BLaER1 treated with 17β-estradiol and CSF1 and Interleukin-3, amounts not matched to agents 10 nM and 100 nM (cell line): ENCODE measurements at regions not wholly inside any gene's neighbourhood (a gene's known extent, or its start where the extent isn't known, plus 50 kb on each side); places are given as distances from the start of the nearest gene placed in this dataset.
"Not testable (repeated sequence)": the region's sequence is repeated elsewhere in the genome, so short reads cannot be mapped to it uniquely, and the experiment has no call there.

Experiments
- H3K27ac ChIP-seq, 11 experiments: shearing (Covaris generic); formaldehyde crosslinking; 2 replicates each; pipeline ENCODE4 v1.8.1; 2022
- H3K27me3 ChIP-seq, 11 experiments: shearing (Covaris generic); formaldehyde crosslinking; 2 replicates each; pipeline ENCODE4 v1.8.1; 2022
- H3K36me3 ChIP-seq, 11 experiments: shearing (Covaris generic); formaldehyde crosslinking; 2 replicates each; pipeline ENCODE4 v1.8.1; 2022
- H3K4me1 ChIP-seq, 10 experiments: shearing (Covaris generic); formaldehyde crosslinking; 2 replicates each; pipeline ENCODE4 v1.8.1; 2022
- H3K4me2 ChIP-seq, 11 experiments: shearing (Covaris generic); formaldehyde crosslinking; 2 replicates each; pipeline ENCODE4 v1.8.1; 2022
- H3K4me3 ChIP-seq, 10 experiments: shearing (Covaris generic); formaldehyde crosslinking; 2 replicates each; pipeline ENCODE4 v1.8.1; 2022
- H3K9ac ChIP-seq, 11 experiments: shearing (Covaris generic); formaldehyde crosslinking; 2 replicates each; pipeline ENCODE4 v1.8.1; 2022
- H3K9me3 ChIP-seq, 11 experiments: shearing (Covaris generic); formaldehyde crosslinking; replicated peaks in 1 of 11; 2 replicates each; pipeline ENCODE4 v1.8.1; 2022
- H4K20me1 ChIP-seq, 11 experiments: shearing (Covaris generic); formaldehyde crosslinking; 2 replicates each; pipeline ENCODE4 v1.8.1; 2022
- Cebpa-rat ChIP-seq, 11 experiments: shearing (Covaris generic); IDR thresholded peaks; 2 replicates each; pipeline ENCODE4 v1.8.1; 2022

DNA sequence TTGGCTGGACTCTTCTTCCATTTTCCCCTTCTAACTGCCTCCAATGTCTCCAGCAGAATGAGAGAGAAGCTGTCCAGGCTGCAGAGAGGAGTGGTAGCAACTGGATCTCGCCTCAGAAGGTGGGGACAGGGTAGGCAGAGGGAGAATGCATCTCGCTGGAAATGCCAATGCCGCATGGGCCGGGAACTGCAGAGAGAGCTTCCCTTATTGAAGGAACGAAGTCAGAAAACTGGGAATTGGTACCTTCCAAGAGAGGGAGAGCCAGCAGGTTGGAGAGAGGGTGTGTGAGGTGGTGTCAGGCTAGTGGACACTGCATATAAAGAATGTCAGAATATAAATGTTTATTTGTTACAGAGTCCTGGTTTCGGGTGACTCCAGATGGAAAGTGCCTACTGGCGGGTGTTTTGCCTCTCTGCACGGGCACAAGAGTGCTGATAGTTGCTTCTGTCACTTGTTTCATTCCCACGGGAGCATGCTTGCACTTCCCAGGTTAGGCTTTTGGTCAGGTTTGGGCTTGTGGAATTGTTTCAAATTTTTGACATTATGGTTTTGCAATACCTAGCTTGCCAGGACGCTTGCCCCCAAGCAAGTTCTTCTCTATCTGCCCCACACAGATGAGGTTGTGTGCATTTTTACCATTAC is 156.8 kb upstream of the STS start:
- peaks cover 18 to 24% (median 21%) of the 10 kb centered on the region in 11 experiments for H3K9me3 ChIP-seq
- no peaks in the 10 kb centered on the region for H3K27me3 ChIP-seq

DNA sequence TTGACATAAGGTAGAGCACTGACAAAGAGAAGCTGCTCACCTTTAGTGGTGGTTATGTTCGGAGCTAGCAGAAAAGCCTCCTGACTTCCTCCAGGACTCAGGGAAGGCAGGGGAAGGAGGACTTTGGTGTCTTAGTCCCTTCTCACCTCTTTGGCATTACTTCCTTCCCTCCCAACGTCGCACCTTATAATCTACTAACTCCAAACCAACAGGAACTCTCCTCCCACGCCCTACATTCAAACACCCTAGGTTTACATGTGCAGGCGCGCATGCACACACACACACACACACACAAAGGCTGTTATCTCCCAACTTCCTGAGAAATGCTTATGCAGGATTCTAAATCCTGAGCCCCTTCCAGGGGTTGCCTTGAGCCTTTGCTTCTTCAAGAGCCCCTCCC is 157.7 kb upstream of the STS start:
- H3K4me2 ChIP-seq = no peak overlapping the region
- no peak for TF ChIP-seq Cebpa-rat (IDR thresholded peaks at IDR 0.05)
- H3K36me3 ChIP-seq = 0 out of 22 replicates have a peak, but pooled peaks cover 0 to 4% (median 0%) of the 10 kb centered on the region in 11 experiments
- peaks cover 10 to 16% (median 13%) of the 10 kb centered on the region in 11 experiments for H3K9me3 ChIP-seq
- no peak overlapping the region for H3K9ac ChIP-seq
- H3K27ac ChIP-seq = no peak overlapping the region
- no peaks in the 10 kb centered on the region for H4K20me1 ChIP-seq
- H3K27me3 ChIP-seq = no peaks in the 10 kb centered on the region
- H3K4me1 ChIP-seq = no peaks in the 10 kb centered on the region
- H3K4me3 ChIP-seq = no peak overlapping the region

More for the DNA sequence above, 156.8 kb upstream of the STS start:
- Histone ChIP-seq H3K4me3 (no peak overlapping the region), H3K36me3 (0 out of 22 replicates have a peak, but pooled peaks cover 0 to 4% (median 0%) of the 10 kb centered on the region in 11 experiments), H3K27ac (no peak overlapping the region), H3K4me2 (no peak overlapping the region), H3K4me1 (no peaks in the 10 kb centered on the region), H3K9ac (no peak overlapping the region), H4K20me1 (no peaks in the 10 kb centered on the region)
- no peak for TF ChIP-seq Cebpa-rat (IDR thresholded peaks at IDR 0.05)

DNA sequence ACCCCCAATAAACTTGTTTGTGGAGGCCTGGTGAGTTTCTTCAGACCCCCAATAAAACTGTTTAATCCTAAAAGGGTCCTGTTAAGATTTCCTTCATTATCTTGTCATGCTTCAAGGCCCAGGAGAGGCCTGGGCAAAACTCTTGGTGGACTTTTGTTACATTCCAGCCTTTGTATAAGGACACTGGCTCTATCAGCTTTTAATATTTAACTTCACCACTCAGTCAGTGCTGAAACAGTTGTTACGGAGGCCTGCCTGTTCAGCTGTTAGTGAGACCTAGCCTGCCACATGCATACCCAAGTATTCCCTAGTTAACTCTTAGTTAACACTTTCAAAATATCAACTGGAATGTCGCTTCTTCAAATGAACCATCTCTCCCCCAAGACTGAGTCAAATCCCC is 158.8 kb upstream of the STS start:
- H3K9ac ChIP-seq, H3K27me3 ChIP-seq, H3K36me3 ChIP-seq, H3K4me3 ChIP-seq, H3K4me2 ChIP-seq, H4K20me1 ChIP-seq, H3K27ac ChIP-seq, H3K9me3 ChIP-seq, H3K4me1 ChIP-seq: not testable (repeated sequence)

DNA sequence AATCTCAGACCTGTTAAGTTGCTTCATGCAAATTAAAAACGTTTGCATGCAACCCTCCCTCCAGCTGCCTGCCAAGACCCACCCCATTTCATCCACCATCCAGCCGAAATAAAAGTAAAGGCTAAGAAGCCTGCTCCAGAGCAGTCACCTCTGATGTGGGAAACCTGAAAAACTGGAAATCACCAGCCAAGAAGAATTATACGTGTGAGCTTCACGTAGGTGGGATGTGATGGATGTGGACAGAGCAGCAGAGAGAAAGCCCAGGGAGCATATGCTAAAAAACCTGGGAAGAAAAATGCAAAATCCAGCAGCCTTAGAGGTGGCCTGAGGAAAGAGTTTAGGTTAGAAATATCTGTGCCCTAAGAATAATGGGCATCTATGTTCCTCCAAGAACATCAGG is 160.6 kb upstream of the STS start:
- no peak overlapping the region for H3K9ac ChIP-seq

DNA sequence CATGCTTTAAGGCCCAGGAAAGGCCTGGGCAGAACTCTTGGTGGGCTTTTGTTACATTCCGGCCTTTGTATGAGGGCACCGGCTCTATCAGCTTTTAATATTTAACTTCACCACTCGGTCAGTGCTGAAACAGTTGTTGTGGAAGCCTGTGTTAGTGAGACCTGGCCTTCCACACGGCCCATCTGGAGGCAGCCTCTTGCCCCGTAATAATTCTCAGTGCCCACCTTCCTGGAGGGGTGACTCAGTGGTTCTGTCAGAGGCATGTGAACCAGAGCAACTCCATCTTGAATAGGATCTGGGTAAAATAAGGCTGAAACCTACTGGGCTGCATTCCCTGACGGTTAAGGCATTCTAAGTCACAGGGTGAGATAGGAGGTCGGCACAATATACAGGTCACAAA is 162.0 kb upstream of the STS start:
- H3K27ac ChIP-seq = no peak overlapping the region
- no peak overlapping the region for H3K9ac ChIP-seq
- H4K20me1 ChIP-seq = no peaks in the 10 kb centered on the region
- H3K36me3 ChIP-seq = no peaks in the 10 kb centered on the region
- H3K4me3 ChIP-seq = no peak overlapping the region
- H3K9me3 ChIP-seq = 0 out of 22 replicates have a peak, but pooled peaks cover 0 to 3% (median 0%) of the 10 kb centered on the region in 11 experiments
- H3K27me3 ChIP-seq = no peaks in the 10 kb centered on the region
- TF ChIP-seq Cebpa-rat (IDR thresholded peaks at IDR 0.05) = no peak
- H3K4me2 ChIP-seq = no peak overlapping the region
- no peaks in the 10 kb centered on the region for H3K4me1 ChIP-seq

More for the DNA sequence above, 160.6 kb upstream of the STS start:
- no peaks in the 10 kb centered on the region for H3K27me3 ChIP-seq
- H4K20me1 ChIP-seq = no peaks in the 10 kb centered on the region
- H3K27ac ChIP-seq = no peak overlapping the region
- 0 out of 22 replicates have a peak, but pooled peaks cover 0 to 3% (median 0%) of the 10 kb centered on the region in 11 experiments for H3K9me3 ChIP-seq
- no peaks in the 10 kb centered on the region for H3K4me1 ChIP-seq
- H3K36me3 ChIP-seq = no peaks in the 10 kb centered on the region
- no peak overlapping the region for H3K4me3 ChIP-seq
- no peak for TF ChIP-seq Cebpa-rat (IDR thresholded peaks at IDR 0.05)
- no peak overlapping the region for H3K4me2 ChIP-seq

DNA sequence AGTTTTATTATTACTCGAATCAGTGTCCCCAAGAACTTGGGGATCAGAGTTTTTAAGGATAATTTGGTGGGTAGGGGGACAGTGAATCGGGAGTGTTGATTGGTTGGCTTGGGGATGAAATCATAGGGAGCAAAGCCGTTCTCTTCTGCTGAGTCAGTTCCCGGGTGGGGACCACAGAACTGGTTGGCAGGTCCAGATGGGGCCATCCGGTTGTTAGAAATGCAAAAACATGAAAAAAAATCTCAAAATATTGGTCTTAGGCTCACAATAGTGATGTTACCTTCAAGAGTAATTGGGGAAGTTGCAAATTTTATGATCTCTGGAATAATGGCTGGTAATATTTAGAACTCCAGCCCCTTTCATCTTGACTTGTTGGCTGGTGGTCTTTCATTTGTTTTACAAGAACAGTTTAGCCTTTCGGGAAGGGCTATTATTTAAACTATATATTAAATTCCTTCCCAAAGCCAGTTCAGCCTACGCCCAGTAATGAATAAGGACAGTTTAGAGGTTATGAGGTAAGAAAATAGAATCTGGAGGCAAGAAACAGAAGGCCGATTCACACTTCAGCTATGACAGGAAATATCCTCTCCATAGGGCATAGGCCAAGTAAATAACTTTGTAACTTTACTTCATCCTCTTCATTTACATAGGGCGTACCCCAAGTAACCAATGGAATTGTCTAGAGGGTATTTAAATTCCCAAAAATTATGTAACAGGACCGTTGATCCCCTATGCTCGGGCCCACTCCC is 164.1 kb upstream of the STS start:
- H3K9ac ChIP-seq = no peak overlapping the region

DNA sequence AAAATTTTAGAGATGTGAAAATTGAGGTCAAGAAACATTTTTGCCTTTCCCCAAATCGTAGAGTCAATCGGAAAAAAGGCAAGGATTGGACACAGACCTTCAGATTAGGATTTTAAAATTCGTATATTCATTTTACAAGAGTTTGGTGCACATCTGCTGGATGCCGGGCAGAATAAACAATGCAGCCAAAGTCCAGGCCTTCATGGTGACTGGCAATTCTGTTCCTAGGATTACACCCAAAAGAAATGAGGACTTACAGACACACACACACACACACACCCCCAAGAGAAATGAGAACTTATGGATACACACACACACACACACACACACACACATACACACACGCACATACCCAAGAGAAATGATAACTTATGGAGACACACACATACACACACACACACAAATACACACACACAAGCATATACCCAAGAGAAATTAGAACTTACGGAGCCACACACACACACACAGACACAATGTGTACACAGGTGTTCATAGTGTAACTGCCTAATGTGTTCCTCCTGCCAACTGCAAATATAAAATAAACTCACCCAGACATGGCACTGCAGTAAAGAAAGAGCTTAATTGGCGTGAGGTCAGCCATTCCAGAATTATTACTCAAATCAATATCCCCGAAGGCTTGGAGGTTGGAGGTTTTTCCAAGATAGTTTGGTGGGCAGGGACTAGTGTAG is 165.7 kb upstream of the STS start:
- Histone ChIP-seq H3K36me3 (peaks cover 0 to 10% (median 0%) of the 10 kb centered on the region in 11 experiments; a peak in 2 of 22 replicates), H3K4me1 (no peaks in the 10 kb centered on the region), H3K9ac (no peak overlapping the region), H3K4me2 (no peak overlapping the region), H3K27ac (no peak overlapping the region), H3K9me3 (peaks cover 0 to 7% (median 0%) of the 10 kb centered on the region in 11 experiments; a peak in 2 of 22 replicates), H4K20me1 (no peaks in the 10 kb centered on the region), H3K27me3 (no peaks in the 10 kb centered on the region), H3K4me3 (no peak overlapping the region)
- TF ChIP-seq Cebpa-rat (IDR thresholded peaks at IDR 0.05) = no peak

More for the DNA sequence above, 164.1 kb upstream of the STS start:
- Histone ChIP-seq H4K20me1 (no peaks in the 10 kb centered on the region), H3K4me1 (no peaks in the 10 kb centered on the region), H3K4me3 (no peak overlapping the region), H3K9me3 (0 out of 22 replicates have a peak, but pooled peaks cover 0 to 3% (median 0%) of the 10 kb centered on the region in 11 experiments), H3K27me3 (no peaks in the 10 kb centered on the region), H3K4me2 (no peak overlapping the region), H3K27ac (no peak overlapping the region), H3K36me3 (no peaks in the 10 kb centered on the region)
- TF ChIP-seq Cebpa-rat (IDR thresholded peaks at IDR 0.05) = no peak

DNA sequence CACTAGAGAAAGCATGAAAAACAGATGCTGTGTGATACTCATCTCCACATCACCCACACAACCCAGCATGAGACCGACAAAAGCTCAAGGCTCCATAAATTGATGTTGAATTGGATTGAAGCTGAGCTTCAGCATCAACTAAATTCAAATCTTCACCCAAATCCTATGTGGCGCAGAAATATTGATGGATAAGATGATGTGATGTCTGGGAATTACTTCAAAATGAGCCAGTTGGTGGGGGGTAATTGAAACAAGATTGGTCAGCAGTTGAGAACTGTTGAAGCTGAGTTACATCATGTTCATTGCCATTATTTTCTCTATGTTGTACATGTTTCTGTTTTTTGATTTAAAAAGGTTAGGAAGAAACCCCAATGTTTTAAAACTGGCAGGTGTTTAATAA is 166.5 kb upstream of the STS start:
- TF ChIP-seq Cebpa-rat (IDR thresholded peaks at IDR 0.05) = no peak
- no peaks in the 10 kb centered on the region for H3K4me1 ChIP-seq
- H4K20me1 ChIP-seq = no peaks in the 10 kb centered on the region
- H3K9me3 ChIP-seq = peaks cover 0 to 7% (median 0%) of the 10 kb centered on the region in 11 experiments; a peak in 5 of 22 replicates
- no peak overlapping the region for H3K4me3 ChIP-seq
- no peak overlapping the region for H3K9ac ChIP-seq
- H3K27me3 ChIP-seq = no peaks in the 10 kb centered on the region
- H3K4me2 ChIP-seq = no peak overlapping the region
- peaks cover 0 to 12% (median 0%) of the 10 kb centered on the region in 11 experiments; a peak in 2 of 22 replicates for H3K36me3 ChIP-seq
- no peak overlapping the region for H3K27ac ChIP-seq

DNA sequence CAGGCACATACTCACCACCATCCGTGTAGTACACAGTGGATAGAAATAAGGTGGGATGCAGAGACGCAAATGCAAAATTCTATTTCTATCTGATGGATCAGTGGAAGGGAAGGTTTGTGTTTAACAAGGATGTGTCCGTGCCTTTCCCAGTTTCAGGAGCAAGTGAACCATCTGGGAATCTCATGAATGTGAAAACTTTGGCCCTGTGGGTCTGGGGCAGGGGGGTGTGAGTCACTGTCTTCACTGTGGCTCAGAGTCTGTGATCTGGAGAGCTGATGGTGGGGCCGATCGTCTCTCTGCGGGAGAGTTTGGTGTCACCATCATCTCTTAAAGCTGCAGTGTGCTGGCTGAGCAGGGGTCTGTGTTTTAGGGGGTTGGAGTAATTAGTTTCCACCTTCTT is 179.3 kb upstream of the STS start:
- no peaks in the 10 kb centered on the region for H4K20me1 ChIP-seq
- no peaks in the 10 kb centered on the region for H3K27me3 ChIP-seq
- no peak for TF ChIP-seq Cebpa-rat (IDR thresholded peaks at IDR 0.05)
- H3K36me3 ChIP-seq = no peaks in the 10 kb centered on the region
- no peaks in the 10 kb centered on the region for H3K4me1 ChIP-seq
- H3K9ac ChIP-seq = no peak overlapping the region
- H3K4me3 ChIP-seq = no peak overlapping the region
- no peak overlapping the region for H3K27ac ChIP-seq
- H3K4me2 ChIP-seq = no peak overlapping the region
- peaks cover 0 to 10% (median 7%) of the 10 kb centered on the region in 11 experiments; a peak in 11 of 22 replicates for H3K9me3 ChIP-seq
